Mammary epithelial cell (primary cell): ENCODE measurements at regions not wholly inside any gene's neighbourhood (a gene's known extent, or its start where the extent isn't known, plus 50 kb on each side); places are given as distances from the start of the nearest gene placed in this dataset.

Experiments used
- CTCF ChIP-seq, 2 donors: IDR thresholded peaks in 1 of 2; conservative IDR thresholded peaks in 1 of 2; 2 replicates each; pipeline ENCODE4 v1.5.1; 2011 to 2012; ENCODE audit warnings: inconsistent platforms in 2 of 2, low read length in 2 of 2, mild to moderate bottlenecking in 2 of 2, control low read depth in 1 of 2, low read depth in 1 of 2; ENCODE audit not compliant: insufficient read depth in 1 of 2; ENCODE audit errors: extremely low read depth in 1 of 2
- EZH2 ChIP-seq: IDR thresholded peaks from 2 replicates; pipeline ENCODE4 v1.6.1; 2012; ENCODE audit warnings: low read length, inconsistent platforms, borderline replicate concordance

DNA sequence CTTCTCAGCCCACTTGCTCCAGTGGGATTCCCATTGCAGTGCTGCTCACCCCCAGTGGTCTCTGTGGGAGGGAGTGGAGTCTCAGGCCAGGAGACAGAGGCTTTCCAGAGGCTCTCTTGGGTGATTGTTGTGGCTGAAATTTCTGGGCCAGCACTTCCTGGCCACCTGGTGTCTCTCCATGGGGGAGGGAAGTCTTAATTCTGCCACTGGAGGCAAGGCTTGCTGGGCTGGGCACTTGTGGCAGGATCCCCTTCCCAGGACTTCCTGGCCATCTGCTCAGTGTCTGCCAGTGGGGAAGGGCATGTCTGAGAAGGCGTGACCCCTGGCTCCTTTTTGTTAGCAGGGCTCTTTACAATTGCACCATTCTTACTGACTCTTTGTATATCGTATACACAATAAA is 351.8 kb downstream of the GABRB3 start:
- TF ChIP-seq CTCF (conservative IDR thresholded peaks at IDR 0.05 in 1 of 2, IDR thresholded peaks at IDR 0.05 in 1 of 2; ENCODE audit: extremely low read depth in 1 of 2, insufficient read depth in 1 of 2, low read depth in 1 of 2, low read length in 2 of 2), result no peak
- TF ChIP-seq EZH2, result no peak
